DMS 273 (cell line): ENCODE measurements at regions not wholly inside any gene's neighbourhood (a gene's known extent, or its start where the extent isn't known, plus 50 kb on each side); places are given as distances from the start of the nearest gene placed in this dataset.

Experiments
- DNase-seq: peaks from one replicate; lab custom pipeline; 2025; ENCODE audit not compliant: unreplicated experiment; lab: John Stamatoyannopoulos, UW

DNA sequence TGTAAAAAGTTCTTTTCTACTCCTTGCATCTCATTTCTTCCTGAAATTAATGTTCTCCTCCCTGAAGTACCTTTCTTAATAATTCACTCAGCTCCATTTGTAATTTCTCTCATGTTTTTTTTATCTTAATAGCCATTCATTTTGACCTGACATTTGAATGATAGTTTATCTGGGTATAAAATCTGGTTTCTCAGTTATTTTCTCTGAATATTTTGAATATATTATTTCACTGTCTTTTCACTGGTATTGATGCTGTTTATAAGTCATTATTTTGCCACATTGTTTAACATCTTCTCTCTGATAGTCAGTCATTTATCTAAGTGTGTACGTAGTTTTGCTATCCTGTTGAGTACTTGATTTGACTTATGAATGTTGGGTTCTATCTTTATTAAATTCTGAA lies 68.8 kb upstream of the ARHGAP18 start:
- no peak for DNase-seq

DNA sequence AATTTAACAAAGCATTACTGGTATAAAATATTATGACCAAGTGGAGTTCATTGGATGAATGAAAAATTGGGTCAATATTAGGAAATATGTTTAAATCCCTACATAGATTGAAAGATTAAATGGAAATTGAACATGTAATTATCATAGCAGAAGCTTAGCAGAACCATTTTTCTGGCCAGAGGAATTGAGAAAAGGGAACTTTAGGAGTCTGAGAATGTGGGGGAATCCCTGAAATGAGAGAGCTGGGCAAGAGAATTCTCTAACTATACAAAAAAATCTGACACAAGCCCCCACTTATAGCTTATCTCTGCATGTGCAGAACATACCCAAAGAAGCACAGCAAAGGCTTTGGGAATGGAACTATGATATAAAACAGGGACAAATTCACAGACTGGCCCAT lies 67.4 kb upstream of the ARHGAP18 start:
- no peak for DNase-seq

DNA sequence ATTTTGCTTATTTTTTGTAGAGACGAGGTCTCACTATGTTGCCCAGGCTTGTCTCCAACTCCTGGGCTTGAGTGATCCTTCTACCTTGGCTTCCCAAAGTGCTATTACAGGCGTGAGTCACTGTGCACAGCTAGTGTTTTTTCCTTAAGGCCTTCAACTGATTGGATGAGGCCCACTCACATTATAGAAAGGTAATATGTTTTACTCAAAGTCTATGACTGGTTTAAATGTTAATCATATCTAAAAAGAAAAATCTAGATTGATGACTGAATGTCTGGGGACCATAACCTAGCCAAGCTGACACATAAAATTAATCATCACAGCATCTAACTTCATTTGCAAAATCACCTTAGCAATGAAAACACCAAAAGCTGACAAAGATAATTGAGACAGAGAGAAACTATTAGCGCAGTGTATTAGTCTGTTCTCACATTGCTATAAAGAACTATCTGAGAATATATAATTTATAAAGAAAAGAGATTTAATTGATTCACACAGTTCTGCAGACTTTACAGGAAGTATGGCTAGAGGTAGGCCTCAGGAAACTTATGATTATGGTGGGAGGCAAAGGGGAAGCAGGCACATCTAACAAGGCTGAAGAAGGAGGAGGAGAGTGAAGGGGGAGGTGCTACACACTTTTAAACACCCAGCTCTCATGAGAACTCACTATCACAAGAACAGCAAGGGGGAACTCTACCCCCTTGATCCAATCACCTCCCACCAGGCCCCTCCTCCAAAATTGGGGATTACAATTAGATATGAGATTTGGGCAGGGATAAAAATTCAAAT lies 66.8 kb upstream of the ARHGAP18 start:
- no peak for DNase-seq

DNA sequence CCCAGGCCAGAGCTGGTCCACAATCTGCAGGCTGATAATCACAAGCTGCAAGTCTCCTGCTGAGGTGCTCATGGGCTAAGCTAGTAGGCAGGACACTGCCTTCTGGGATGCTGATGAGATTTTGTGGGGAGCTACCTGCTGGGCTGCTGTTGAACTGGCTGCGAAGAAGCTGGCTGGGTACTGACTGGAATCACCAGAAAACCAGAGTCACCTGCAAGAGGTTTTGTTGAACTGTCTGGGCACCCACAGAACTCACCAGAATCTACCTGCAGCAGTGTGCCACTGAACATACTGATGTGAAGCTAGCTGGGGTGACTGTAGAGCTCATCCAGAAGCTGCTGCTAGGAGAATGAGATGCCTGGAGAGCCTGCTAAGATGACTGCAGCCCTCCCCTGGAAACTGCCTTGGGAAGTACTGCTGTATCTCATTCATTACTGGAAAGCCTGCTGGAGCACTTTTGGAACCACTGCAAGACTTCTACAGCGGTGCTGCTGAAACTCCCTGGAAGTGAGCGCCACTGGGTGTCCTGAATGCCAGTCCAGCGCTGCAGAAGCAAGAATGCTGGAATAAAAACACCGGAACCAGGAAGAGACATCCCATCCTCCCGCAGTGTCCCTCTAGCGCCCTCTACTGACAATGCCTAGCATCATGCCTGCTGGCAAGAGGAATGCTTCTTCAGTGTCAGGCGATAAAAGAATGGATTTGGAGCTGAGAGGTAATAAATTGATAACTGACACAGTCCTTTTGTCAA lies 64.9 kb upstream of the ARHGAP18 start:
- DNase-seq: peak; percentile 85

DNA sequence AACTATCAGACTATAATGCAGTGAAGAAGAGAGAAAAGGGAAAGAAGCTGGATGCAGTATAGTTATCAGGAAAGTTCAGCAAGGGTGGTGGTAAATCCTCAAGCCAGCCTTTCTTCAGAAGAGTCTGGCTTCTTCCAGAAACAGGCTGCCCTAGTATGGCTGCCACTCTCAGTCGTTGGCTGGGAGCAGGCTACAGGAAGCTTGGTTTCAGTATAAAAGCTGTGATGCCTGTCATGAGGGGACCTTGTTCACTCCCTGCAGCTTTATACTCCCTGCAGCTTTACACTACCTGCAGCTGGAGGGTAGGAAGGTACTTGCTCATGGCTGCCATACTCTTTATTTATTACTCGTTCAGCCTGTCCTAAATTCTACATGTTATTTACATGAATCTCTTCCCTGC lies 63.3 kb upstream of the ARHGAP18 start:
- no peak for DNase-seq

DNA sequence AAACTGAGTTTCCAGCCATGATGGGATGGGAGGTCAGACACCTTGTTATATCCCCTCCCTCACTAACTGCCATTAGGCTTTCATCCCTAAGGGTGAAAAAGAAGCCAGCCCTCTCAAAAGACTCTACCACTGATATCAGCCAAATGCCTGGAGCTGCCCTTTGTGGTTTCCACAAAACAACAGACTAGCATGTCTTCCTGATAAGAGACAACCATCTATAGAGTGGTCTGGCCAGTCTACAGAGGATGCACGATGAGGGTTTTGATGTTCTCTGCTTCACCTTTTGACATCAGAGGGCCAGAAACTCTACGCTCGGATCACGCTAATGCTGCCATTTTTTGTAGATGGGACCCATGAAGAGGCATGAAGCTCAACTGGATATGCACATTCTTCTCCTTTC lies 61.7 kb upstream of the ARHGAP18 start:
- DNase-seq: no peak

DNA sequence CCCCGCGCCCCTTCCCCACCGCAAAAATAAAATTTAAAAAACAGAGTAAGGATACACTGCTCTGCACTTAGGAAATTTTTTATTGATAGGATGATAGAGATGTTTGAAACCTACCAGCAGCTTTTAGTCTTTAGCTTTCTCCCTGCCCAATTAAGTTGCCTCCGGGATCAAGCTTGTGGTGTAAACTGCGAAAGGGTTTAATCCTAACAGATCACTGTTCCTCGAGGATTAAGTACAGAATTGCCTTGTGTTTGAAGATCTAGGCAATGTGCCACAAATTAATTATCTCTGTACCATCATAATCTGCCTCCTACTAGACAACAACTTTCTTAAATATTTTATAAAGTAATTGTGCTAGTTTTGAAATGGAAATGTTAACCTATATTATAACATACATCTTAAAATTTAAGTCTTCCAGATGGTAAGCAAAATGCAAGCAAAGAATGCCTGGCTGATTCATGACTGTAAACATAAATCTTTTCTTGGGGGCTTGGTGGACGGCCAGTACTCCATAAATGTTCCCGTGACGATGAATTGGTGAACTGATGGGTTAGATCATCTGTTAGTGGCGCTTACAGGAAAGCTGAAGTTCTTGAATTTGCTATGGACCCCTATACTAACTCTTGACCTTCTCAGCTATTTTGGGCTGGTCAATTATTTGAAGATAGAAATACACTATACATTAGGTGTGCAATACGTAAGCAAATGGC lies 58.0 kb upstream of the ARHGAP18 start:
- DNase-seq: no peak

DNA sequence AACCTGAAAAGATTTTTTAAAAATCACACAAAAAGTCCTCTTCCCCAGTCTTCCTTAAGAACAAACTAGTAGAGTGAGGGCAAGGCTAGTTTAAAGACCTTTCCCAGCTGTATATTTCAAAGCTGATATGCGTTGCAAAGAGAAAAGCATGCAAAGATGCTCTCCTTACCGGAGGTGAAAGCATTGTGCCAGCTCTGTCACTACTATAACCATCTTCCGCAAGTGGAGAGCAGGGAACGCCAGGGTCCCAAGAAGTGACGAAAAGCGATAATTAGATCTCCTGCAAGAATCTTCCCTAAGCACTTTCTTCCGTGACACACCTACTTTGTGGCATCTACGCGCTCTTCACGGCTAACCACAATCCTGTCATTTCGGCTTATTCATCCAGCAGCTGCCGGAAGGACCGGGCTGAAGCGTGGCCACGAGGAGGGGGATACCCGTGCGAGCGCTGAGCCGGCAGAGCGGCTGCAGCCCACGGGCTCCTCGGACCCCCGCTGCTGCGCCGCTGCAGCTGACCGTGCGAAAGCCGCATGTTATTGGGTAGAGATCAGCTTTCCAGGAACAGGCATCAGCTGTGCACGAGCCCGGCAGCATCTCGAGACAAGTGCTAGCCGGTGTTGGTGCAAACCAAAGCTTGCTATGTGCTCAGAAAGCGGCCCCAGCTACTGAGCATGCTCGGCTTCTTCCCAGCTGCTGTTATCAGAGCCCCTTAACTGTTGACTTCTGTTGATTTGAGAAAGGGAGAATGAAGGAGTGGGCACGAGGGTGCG lies 57.2 kb upstream of the ARHGAP18 start:
- DNase-seq: peak; percentile 45

DNA sequence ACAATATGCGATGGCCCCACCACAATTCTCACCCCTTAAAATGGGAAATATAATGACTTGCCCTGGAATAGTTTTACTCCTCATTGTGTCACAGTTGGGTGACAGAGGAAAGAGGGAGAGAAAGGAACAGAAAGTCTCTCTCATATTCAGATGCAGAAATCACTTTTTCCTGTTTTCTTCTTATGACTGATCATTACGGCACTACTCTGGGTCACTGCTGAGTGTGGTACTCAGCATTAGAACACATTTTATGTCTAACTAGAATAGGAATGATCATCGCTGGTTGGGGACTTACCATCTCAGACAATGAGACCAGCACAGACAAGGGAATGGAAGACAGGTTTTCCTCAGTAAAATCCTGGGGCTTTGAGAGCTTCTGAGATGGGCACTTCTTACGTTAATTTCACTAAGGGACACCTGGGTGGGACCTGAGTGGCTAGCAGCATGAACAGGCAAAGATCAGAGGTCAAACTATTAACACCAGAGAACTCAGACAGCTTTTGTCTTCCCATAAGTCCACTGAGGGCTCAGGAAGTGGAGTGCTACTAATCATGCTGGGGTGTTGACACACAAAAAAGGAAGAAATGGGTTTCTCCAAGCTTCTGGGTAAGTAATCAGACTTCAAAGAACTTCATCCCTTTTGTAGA lies 54.9 kb upstream of the ARHGAP18 start:
- no peak for DNase-seq

DNA sequence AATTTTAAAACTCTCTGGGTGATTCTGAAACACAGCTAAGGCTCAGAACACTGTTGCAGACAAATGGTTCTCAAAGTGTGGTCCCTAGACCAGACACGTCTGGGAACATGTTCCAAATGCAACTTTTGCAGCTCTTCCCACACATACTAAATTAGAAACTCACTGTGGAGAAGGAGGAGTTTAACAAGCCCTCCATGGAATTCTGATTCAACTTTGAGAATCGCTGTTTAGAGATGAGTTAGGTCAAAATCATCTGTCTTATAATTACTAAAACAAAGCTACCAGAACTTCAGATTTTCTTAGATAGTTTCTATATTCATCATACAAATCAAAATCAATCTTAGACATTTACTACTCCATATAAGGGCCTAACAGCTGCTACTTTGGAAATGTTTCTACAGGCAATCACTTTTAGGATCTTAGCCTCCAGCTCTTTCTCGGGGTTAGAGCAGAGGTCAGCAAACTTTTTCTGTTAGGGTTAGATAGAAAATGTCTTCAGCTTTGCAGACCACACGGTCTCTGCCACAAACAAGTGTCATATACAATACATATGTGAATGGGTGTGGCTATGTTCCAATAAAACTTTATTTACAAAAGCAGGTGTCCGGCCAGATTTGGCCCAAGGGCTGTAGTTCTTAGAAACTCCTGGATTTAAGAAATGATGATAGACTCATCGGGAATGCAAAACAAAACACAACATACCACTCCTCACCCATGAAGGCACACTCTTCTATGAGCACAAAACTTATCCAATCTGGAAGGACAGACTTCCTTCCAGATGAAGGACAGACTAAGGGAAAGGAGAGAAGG lies 50.0 kb upstream of the ARHGAP18 start:
- DNase-seq: no peak
